Endothelial cell of umbilical vein (primary cell): ENCODE measurements at regions not wholly inside any gene's neighbourhood (a gene's known extent, or its start where the extent isn't known, plus 50 kb on each side); places are given as distances from the start of the nearest gene placed in this dataset.

Experiments
- BruUV-seq: library from RNA; stranded (reverse); fragments of 400-500 nt; replicated peaks from 2 replicates; lab custom pipeline; 2021; lab: Mats Ljungman, UMichigan
- CTCF ChIA-PET: fragments of 300-600, 350-600 bp; sonication (Branson Sonifier 250); formaldehyde crosslinking; loops from one replicate; lab custom pipeline; 2021; ENCODE audit warnings: antibody characterized with exemption, inconsistent platforms; lab: Charles Lee
- POLR2A ChIA-PET: fragments of 300-600, 350-600 bp; sonication (Branson Sonifier 250); formaldehyde crosslinking; loops from one replicate; lab custom pipeline; 2021; ENCODE audit warnings: antibody characterized with exemption, inconsistent platforms; lab: Charles Lee
- DNase-seq: peaks from one replicate; pipeline ENCODE4 v3.0.0-alpha.2; 2011; ENCODE audit warnings: low read depth, low spot score
- FAIRE-seq: peaks from 2 replicates; lab custom pipeline; 2011; peaks lifted over from hg19 to GRCh38; lab: Jason Lieb, UNC
- H2AFZ ChIP-seq: 2 replicates; pipeline ENCODE4 v1.6.0; 2012; ENCODE audit warnings: low read depth, low read length, control low read depth, inconsistent platforms
- H3K27ac ChIP-seq: 2 replicates; pipeline ENCODE4 v1.5.1; 2011; ENCODE audit warnings: low read depth, mild to moderate bottlenecking, control low read depth, low read length, moderate library complexity; ENCODE audit not compliant: insufficient read depth
- H3K27me3 ChIP-seq, 2 experiments: 2 replicates each; pipeline versions ENCODE4 v1.6.0 to v1.6.1; 2011; ENCODE audit warnings: low read length in 2 of 2, mixed read lengths in 1 of 2; ENCODE audit not compliant: control insufficient read depth in 2 of 2, insufficient read depth in 2 of 2
- H3K36me3 ChIP-seq, 2 experiments: 2 replicates in 1 of 2; 3 replicates in 1 of 2; pipeline ENCODE4 v1.5.1; 2011; ENCODE audit warnings: low read length in 2 of 2, mild to moderate bottlenecking in 1 of 2, moderate library complexity in 1 of 2; ENCODE audit not compliant: control insufficient read depth in 2 of 2, insufficient read depth in 2 of 2; ENCODE audit errors: extremely low read depth in 1 of 2
- H3K4me1 ChIP-seq: 3 replicates; pipeline ENCODE4 v1.5.1; 2011; ENCODE audit warnings: mild to moderate bottlenecking, low read length; ENCODE audit not compliant: control insufficient read depth, insufficient read depth; ENCODE audit errors: extremely low read depth
- H3K4me2 ChIP-seq: 2 replicates; pipeline ENCODE4 v1.6.1; 2011; ENCODE audit warnings: low read length, control low read depth, mixed read lengths; ENCODE audit not compliant: insufficient read depth
- H3K4me3 ChIP-seq, 3 experiments: fragments of 200-600 bp in 1 of 3; sonication (generic), shearing (Covaris generic) in 1 of 3; replicated peaks in 1 of 3; 2 replicates each; pipeline ENCODE4 v1.5.1; 2011 to 2016; ENCODE audit warnings: control low read depth in 3 of 3, low read length in 3 of 3, mild to moderate bottlenecking in 2 of 3, inconsistent platforms in 1 of 3, low read depth in 1 of 3, moderate library complexity in 1 of 3; ENCODE audit not compliant: insufficient read depth in 1 of 3
- H3K79me2 ChIP-seq: 2 replicates; pipeline ENCODE4 v1.6.0; 2012; ENCODE audit warnings: low read length, inconsistent platforms; ENCODE audit not compliant: control insufficient read depth, insufficient read depth
- H3K9ac ChIP-seq: replicated peaks from 2 replicates; pipeline ENCODE3; 2011; ENCODE audit warnings: low read length, control low read depth; ENCODE audit not compliant: insufficient read depth; ENCODE audit errors: extremely low read depth
- H3K9me1 ChIP-seq: replicated peaks from 3 replicates; pipeline ENCODE4 v1.6.0; 2011; ENCODE audit warnings: mild to moderate bottlenecking, low read length; ENCODE audit not compliant: control insufficient read depth, insufficient read depth; ENCODE audit errors: extremely low read depth
- H3K9me3 ChIP-seq: replicated peaks from 2 replicates; pipeline ENCODE4 v1.5.1; 2012; ENCODE audit warnings: low read length, inconsistent platforms; ENCODE audit not compliant: control insufficient read depth, insufficient read depth
- H4K20me1 ChIP-seq: replicated peaks from 2 replicates; pipeline ENCODE3; 2011; ENCODE audit warnings: mild to moderate bottlenecking, low read length; ENCODE audit not compliant: control insufficient read depth, insufficient read depth; ENCODE audit errors: extremely low read depth
- CTCF ChIP-seq, 2 donors: IDR thresholded peaks; 1 replicate in 1 of 2; 2 replicates in 1 of 2; pipeline ENCODE4 v1.5.1; 2011; ENCODE audit warnings: low read length in 2 of 2, mild to moderate bottlenecking in 2 of 2, moderate library complexity in 2 of 2, control low read depth in 1 of 2, inconsistent platforms in 1 of 2, low read depth in 1 of 2; ENCODE audit not compliant: insufficient read depth in 1 of 2; ENCODE audit errors: extremely low read depth in 1 of 2
- EZH2 ChIP-seq: IDR thresholded peaks from 2 replicates; pipeline ENCODE4 v1.6.1; 2012; ENCODE audit warnings: borderline replicate concordance, low read depth, mild to moderate bottlenecking, moderate library complexity, low read length, inconsistent platforms; ENCODE audit not compliant: severe bottlenecking
- FOS ChIP-seq: IDR thresholded peaks from 2 replicates; pipeline ENCODE4 v1.6.1; 2011; ENCODE audit warnings: mild to moderate bottlenecking, low read length, moderate library complexity, borderline replicate concordance; ENCODE audit not compliant: insufficient read depth
- GATA2 ChIP-seq: IDR thresholded peaks from 2 replicates; pipeline ENCODE4 v1.7.0; 2011; ENCODE audit warnings: low read depth, mild to moderate bottlenecking, moderate library complexity, mixed read lengths, low read length; ENCODE audit not compliant: insufficient read length, insufficient read depth
- JUN ChIP-seq: IDR thresholded peaks from 2 replicates; pipeline ENCODE4 v1.6.1; 2011; ENCODE audit warnings: borderline replicate concordance, low read depth; ENCODE audit not compliant: insufficient read length, insufficient read depth
- MAX ChIP-seq: IDR thresholded peaks from 2 replicates; pipeline ENCODE4 v1.6.1; 2011; ENCODE audit not compliant: insufficient read depth, insufficient read length
- MYC ChIP-seq: IDR thresholded peaks from one replicate; pipeline ENCODE4 v1.6.1; 2011; ENCODE audit warnings: mild to moderate bottlenecking, low read depth, low read length
- POLR2A ChIP-seq: IDR thresholded peaks from 2 replicates; pipeline ENCODE4 v1.6.1; 2012; ENCODE audit warnings: low read depth, mild to moderate bottlenecking, control low read depth, low read length
- POLR2AphosphoS5 ChIP-seq: IDR thresholded peaks from 2 replicates; pipeline ENCODE4 v1.6.1; 2012; ENCODE audit warnings: low read depth, mild to moderate bottlenecking, control low read depth, low read length, moderate library complexity; ENCODE audit not compliant: insufficient read depth
- dilution Hi-C: fragments of 300-500 bp; cut with MboI; formaldehyde crosslinking; loops from one replicate; pipeline ENCODE4 v1.15.0; 2019; ENCODE audit warnings: low sequenced_read_pairs; ENCODE audit not compliant: extremely low pct_ligation_motif_present
- intact Hi-C: fragments of 100-400 bp; cut with micrococcal nuclease; formaldehyde crosslinking; loops from one replicate; pipeline ENCODE4 v1.10.0; 2022

- no peaks in the 10 kb centered on the region for H3K9me1 ChIP-seq
- intact Hi-C loops = no loop called here
- H3K4me3 ChIP-seq = no peak overlapping the region
- no peaks in the 10 kb centered on the region for H3K9me3 ChIP-seq
- no peaks in the 10 kb centered on the region for H3K27me3 ChIP-seq
- BruUV-seq = no TSS peak
- no peaks in the 10 kb centered on the region for H3K36me3 ChIP-seq
- TF ChIP-seq JUN (no peak), CTCF (IDR thresholded peaks at IDR 0.05; ENCODE audit: extremely low read depth in 1 of 2, insufficient read depth in 1 of 2, low read depth in 1 of 2, low read length in 2 of 2) (no peak), MAX (no peak), FOS (no peak), POLR2AphosphoS5 (no peak), MYC (no peak), GATA2 (no peak), EZH2 (no peak), POLR2A (no peak)
- H4K20me1 ChIP-seq = no peaks in the 10 kb centered on the region
- DNase-seq (no peak), FAIRE-seq (no peak)
- no peak overlapping the region for H3K9ac ChIP-seq
- H3K27ac ChIP-seq = no peak overlapping the region
- no peaks in the 10 kb centered on the region for H3K79me2 ChIP-seq
- no peak overlapping the region for H2AFZ ChIP-seq
- H3K4me2 ChIP-seq = no peak overlapping the region
- POLR2A ChIA-PET = no interaction called here
- CTCF ChIA-PET = interaction anchor here (1.1 to 1.9 kb wide), 6 partner anchors 11 to 208 kb away, joined by 3 to 5 read pairs (median 3); no protein-coding TSS in a partner anchor
- no peaks in the 10 kb centered on the region for H3K4me1 ChIP-seq
- dilution Hi-C loops = no loop called here
Measured at GRCh38 chr2:133636287-133636686, 68.0 kb upstream of the NCKAP5 start.
